ENCODE measurements at regions not wholly inside any gene's neighbourhood (a gene's known extent, or its start where the extent isn't known, plus 50 kb on each side); places are given as distances from the start of the nearest gene placed in this dataset.

DNA sequence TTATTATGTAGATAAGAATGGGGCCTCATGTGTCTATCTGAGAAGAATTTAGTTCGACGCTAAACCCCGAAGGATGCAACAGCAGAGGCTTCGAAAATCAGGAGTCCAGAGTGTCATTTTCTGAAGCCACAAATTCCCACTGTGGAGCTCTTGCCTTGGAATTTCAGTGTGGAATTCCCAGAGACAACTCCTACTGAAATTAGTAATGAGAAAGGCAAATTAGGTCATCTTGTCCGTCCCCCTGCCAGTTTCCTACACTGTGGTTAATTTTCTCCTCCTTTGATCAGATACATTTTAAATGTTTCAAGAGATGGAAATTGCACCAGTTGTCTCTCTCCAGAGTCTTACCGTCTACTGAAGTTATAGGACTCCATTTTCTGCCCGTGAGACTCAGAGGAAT is 633.6 kb downstream of the BNC2 start:
- no peak for DNase-seq (ENCODE audit: extremely low spot score)
- TF ChIP-seq FOXA1 (IDR thresholded peaks at IDR 0.05) (no peak), SUZ12 (IDR thresholded peaks at IDR 0.05) (no peak), HDGF (IDR thresholded peaks at IDR 0.05; ENCODE audit: borderline replicate concordance) (no peak), LEF1 (IDR thresholded peaks at IDR 0.05; ENCODE audit: borderline replicate concordance) (no peak), NFRKB (IDR thresholded peaks at IDR 0.05) (no peak), CTBP1 (IDR thresholded peaks at IDR 0.05; ENCODE audit: borderline replicate concordance) (no peak), ARNT (IDR thresholded peaks at IDR 0.05) (no peak), FOXK2 (IDR thresholded peaks at IDR 0.05) (no peak), BHLHE40 (IDR thresholded peaks at IDR 0.05; ENCODE audit: borderline replicate concordance) (no peak), SP1 (IDR thresholded peaks at IDR 0.05) (no peak), TARDBP (IDR thresholded peaks at IDR 0.05) (no peak), ELF4 (IDR thresholded peaks at IDR 0.05) (no peak), L3MBTL2 (conservative IDR thresholded peaks at IDR 0.05) (no peak)
- TF ChIP-seq, protein P1, sequence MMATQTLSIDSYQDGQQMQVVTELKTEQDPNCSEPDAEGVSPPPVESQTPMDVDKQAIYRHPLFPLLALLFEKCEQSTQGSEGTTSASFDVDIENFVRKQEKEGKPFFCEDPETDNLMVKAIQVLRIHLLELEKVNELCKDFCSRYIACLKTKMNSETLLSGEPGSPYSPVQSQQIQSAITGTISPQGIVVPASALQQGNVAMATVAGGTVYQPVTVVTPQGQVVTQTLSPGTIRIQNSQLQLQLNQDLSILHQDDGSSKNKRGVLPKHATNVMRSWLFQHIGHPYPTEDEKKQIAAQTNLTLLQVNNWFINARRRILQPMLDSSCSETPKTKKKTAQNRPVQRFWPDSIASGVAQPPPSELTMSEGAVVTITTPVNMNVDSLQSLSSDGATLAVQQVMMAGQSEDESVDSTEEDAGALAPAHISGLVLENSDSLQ (IDR thresholded peaks at IDR 0.05): no peak
- POLR2A ChIA-PET: no interaction called here
- CTCF ChIA-PET: no interaction called here

DNA sequence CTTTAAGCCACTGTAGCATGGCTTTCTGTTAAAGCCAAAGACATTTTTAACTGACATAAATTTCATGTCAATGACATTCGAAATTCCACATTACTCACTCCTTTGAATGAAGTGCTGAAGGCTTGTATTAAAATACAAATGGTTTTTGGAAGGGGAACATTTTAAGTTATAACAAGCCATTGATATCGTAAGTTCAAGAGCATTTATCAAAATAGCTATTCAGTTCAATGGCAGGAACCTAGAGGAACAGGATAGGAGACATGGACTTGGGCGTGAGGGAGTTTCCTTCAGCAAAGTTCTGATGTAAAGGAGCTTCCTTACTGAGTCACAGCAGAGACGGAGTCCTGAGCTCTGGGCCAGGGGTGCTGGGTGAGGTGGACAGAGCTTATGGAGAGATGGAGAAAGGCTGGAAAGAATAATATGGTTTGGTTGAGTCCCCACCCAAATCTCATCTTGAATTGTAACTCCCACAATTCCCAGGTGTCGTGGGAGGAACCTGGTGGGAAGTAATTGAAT is 631.8 kb downstream of the BNC2 start:
- TF ChIP-seq BHLHE40 (IDR thresholded peaks at IDR 0.05; ENCODE audit: borderline replicate concordance): no peak
- TF ChIP-seq SP1 (IDR thresholded peaks at IDR 0.05): no peak
- TF ChIP-seq HDGF (IDR thresholded peaks at IDR 0.05; ENCODE audit: borderline replicate concordance): no peak
- no peak for TF ChIP-seq FOXK2 (IDR thresholded peaks at IDR 0.05)
- no peak for TF ChIP-seq ELF4 (IDR thresholded peaks at IDR 0.05)
- TF ChIP-seq L3MBTL2 (conservative IDR thresholded peaks at IDR 0.05): no peak
- TF ChIP-seq SUZ12 (IDR thresholded peaks at IDR 0.05): no peak
- no peak for TF ChIP-seq ZNF384 (IDR thresholded peaks at IDR 0.05)
- no peak for TF ChIP-seq CTBP1 (IDR thresholded peaks at IDR 0.05; ENCODE audit: borderline replicate concordance)
- TF ChIP-seq FOXM1 (IDR thresholded peaks at IDR 0.05; ENCODE audit: borderline replicate concordance): no peak
- DNase-seq (ENCODE audit: extremely low spot score): no peak
- POLR2A ChIA-PET: no interaction called here
- CTCF ChIA-PET: no interaction called here

DNA sequence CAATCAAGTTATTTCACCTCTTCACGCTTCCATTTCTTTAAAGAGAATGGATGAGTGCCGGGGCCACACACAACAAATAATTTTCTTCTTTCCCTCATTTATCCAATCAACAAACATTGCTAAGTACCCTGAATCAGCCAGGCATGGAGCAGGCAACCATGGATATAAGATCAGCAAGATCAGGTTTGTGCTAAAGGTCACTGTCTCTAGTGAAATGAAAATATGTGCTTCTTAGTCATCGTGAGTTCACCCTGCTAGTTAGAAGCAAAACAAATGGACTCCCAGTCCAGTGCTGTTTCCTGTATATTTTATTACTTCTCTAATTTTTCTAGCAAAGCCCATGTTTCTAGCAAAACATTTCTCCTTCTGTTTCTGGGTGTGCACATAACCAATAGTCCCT is 629.2 kb downstream of the BNC2 start:
- CTCF ChIA-PET: no interaction called here
- no peak for DNase-seq (ENCODE audit: extremely low spot score)
- POLR2A ChIA-PET: no interaction called here
- TF ChIP-seq CTBP1 (IDR thresholded peaks at IDR 0.05; ENCODE audit: borderline replicate concordance) (no peak), ZNF384 (IDR thresholded peaks at IDR 0.05) (no peak), TARDBP (IDR thresholded peaks at IDR 0.05) (no peak), HDGF (IDR thresholded peaks at IDR 0.05; ENCODE audit: borderline replicate concordance) (no peak), BHLHE40 (IDR thresholded peaks at IDR 0.05; ENCODE audit: borderline replicate concordance) (no peak), FOXK2 (IDR thresholded peaks at IDR 0.05) (no peak), L3MBTL2 (conservative IDR thresholded peaks at IDR 0.05) (no peak), FOXA1 (IDR thresholded peaks at IDR 0.05) (no peak), SP1 (IDR thresholded peaks at IDR 0.05) (no peak)
- TF ChIP-seq, protein P1 (IDR thresholded peaks at IDR 0.05): no peak

DNA sequence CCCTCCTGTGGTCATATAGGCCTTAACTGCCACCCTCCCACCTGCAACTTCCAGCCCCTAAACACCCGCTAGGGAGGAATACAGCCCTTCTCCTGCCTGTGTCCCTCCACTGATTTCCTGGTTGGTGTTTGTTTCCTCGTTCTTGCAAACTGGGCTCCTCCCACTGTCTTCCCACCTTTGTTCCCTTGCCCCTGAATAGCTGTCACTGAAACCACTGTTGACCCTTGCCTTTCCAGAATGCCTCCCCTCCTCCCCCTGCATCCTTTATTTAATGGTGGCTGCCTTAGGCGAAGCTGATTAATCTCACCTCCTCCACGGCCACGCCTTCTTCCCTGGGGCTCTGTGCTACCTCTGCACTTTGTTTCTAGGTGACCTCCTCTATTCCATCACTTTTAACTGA is 626.7 kb downstream of the BNC2 start:
- DNase-seq (ENCODE audit: extremely low spot score): no peak
- ChIA-PET POLR2A (no interaction called here), CTCF (no interaction called here)
- TF ChIP-seq ELF4 (IDR thresholded peaks at IDR 0.05): no peak
- TF ChIP-seq SUZ12 (IDR thresholded peaks at IDR 0.05): no peak
- no peak for TF ChIP-seq FOXK2 (IDR thresholded peaks at IDR 0.05)
- no peak for TF ChIP-seq SP1 (IDR thresholded peaks at IDR 0.05)
- no peak for TF ChIP-seq TARDBP (IDR thresholded peaks at IDR 0.05)
- TF ChIP-seq NFRKB (IDR thresholded peaks at IDR 0.05): no peak
- TF ChIP-seq HDGF (IDR thresholded peaks at IDR 0.05; ENCODE audit: borderline replicate concordance): no peak
- no peak for TF ChIP-seq CTBP1 (IDR thresholded peaks at IDR 0.05; ENCODE audit: borderline replicate concordance)
- no peak for TF ChIP-seq BHLHE40 (IDR thresholded peaks at IDR 0.05; ENCODE audit: borderline replicate concordance)
- TF ChIP-seq FOXM1 (IDR thresholded peaks at IDR 0.05; ENCODE audit: borderline replicate concordance): no peak
- TF ChIP-seq, protein P1 (IDR thresholded peaks at IDR 0.05): no peak
- no peak for TF ChIP-seq LEF1 (IDR thresholded peaks at IDR 0.05; ENCODE audit: borderline replicate concordance)
- no peak for TF ChIP-seq ZNF384 (IDR thresholded peaks at IDR 0.05)
- no peak for TF ChIP-seq FOXA1 (IDR thresholded peaks at IDR 0.05)
- TF ChIP-seq L3MBTL2 (conservative IDR thresholded peaks at IDR 0.05): no peak

DNA sequence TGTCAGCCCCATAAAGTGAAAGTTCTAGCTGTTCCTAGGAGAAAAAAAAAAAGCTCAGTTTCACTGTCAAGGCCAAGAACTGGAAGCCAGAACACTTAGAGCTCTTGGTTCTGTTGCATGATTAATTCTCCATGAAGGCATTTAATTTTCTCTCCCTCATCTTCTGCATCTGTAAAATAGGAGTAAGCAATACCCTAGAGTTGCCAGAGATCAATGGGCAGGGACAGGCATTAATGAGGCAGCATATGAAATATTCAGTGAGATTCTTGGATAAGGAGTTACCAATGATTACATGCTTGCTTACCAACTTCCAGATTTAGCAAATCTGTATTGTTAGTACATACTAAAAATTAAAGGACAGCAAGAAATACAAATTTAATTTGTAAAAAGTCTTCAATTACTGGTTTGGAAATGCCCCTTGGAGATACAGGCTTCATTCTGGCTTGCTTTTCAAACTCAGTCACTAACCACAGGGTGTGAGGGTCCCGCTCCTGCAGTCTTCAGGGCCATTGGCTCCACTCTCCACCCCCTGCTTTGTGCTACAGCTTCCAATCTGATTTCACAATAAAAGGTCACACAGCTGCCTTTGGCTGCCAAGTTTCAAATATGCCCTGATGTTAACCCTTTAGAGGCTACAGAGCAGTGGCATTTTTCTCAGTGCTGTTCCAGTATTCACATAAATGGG is 624.6 kb downstream of the BNC2 start:
- CTCF ChIA-PET: no interaction called here
- DNase-seq (ENCODE audit: extremely low spot score): no peak
- TF ChIP-seq, protein P1 (IDR thresholded peaks at IDR 0.05): no peak
- TF ChIP-seq TARDBP (IDR thresholded peaks at IDR 0.05): no peak
- no peak for TF ChIP-seq ELF4 (IDR thresholded peaks at IDR 0.05)
- no peak for TF ChIP-seq FOXM1 (IDR thresholded peaks at IDR 0.05; ENCODE audit: borderline replicate concordance)
- TF ChIP-seq LEF1 (IDR thresholded peaks at IDR 0.05; ENCODE audit: borderline replicate concordance): no peak
- TF ChIP-seq HDGF (IDR thresholded peaks at IDR 0.05; ENCODE audit: borderline replicate concordance): no peak
- no peak for TF ChIP-seq NFRKB (IDR thresholded peaks at IDR 0.05)
- TF ChIP-seq ARNT (IDR thresholded peaks at IDR 0.05): no peak
- TF ChIP-seq CTBP1 (IDR thresholded peaks at IDR 0.05; ENCODE audit: borderline replicate concordance): no peak
- TF ChIP-seq SP1 (IDR thresholded peaks at IDR 0.05): no peak
- no peak for TF ChIP-seq ZNF384 (IDR thresholded peaks at IDR 0.05)
- POLR2A ChIA-PET: no interaction called here
